GM12878 (cell line): ENCODE measurements at regions not wholly inside any gene's neighbourhood (a gene's known extent, or its start where the extent isn't known, plus 50 kb on each side); places are given as distances from the start of the nearest gene placed in this dataset.

Experiments used
- ATAC-seq: fragments of 200-7000 bp; cut with Tn5 transposase; 3 replicates; pipeline ENCODE4 v1.9.1; 2020; ENCODE audit warnings: mild to moderate bottlenecking, moderate library complexity
- BruUV-seq: library from RNA; stranded (reverse); fragments of 400-500 nt; replicated peaks from 2 replicates; lab custom pipeline; 2021; lab: Mats Ljungman, UMichigan
- CTCF ChIA-PET: fragments of 300-600 bp; sonication (Branson Sonifier 250); formaldehyde crosslinking; extraction: SDS; loops from one replicate; lab custom pipeline; 2021; ENCODE audit warnings: inconsistent platforms; lab: Yijun Ruan, JAX
- POLR2A ChIA-PET: fragments of 350-600 bp; formaldehyde crosslinking; extraction: SDS; loops from one replicate; lab custom pipeline; 2021; ENCODE audit warnings: inconsistent platforms; lab: Charles Lee
- RAD21 ChIA-PET: fragments of 300-600 bp; sonication (Branson Sonifier 250); formaldehyde crosslinking; loops from one replicate; lab custom pipeline; 2023; ENCODE audit warnings: antibody characterized with exemption; ENCODE audit not compliant: unreplicated experiment; lab: Charles Lee
- SMC1A ChIA-PET: fragments of 300-600 bp; sonication (Branson Sonifier 250); formaldehyde crosslinking; loops from one replicate; lab custom pipeline; 2023; ENCODE audit not compliant: unreplicated experiment, uncharacterized antibody; lab: Charles Lee
- DNase-seq: peaks from one replicate; pipeline ENCODE4 v3.0.0-alpha.2; 2011; ENCODE audit warnings: low read depth, low spot score
- FAIRE-seq: peaks from 3 replicates; lab custom pipeline; 2011; peaks lifted over from hg19 to GRCh38; lab: Jason Lieb, UNC
- H2AFZ ChIP-seq: 2 replicates; pipeline ENCODE4 v1.6.0; 2011; ENCODE audit warnings: low read depth, low read length, control low read depth; ENCODE audit not compliant: control insufficient read depth
- H3K27ac ChIP-seq: 2 replicates; pipeline ENCODE4 v1.5.1; 2011; ENCODE audit warnings: control low read depth; ENCODE audit not compliant: control insufficient read depth, insufficient read depth
- H3K27me3 ChIP-seq, 2 experiments: replicated peaks in 1 of 2; 2 replicates each; pipeline versions ENCODE4 v1.6.0 to v1.6.1; 2011; ENCODE audit warnings: low read length in 1 of 2; ENCODE audit not compliant: control insufficient read depth in 2 of 2, insufficient read depth in 2 of 2
- H3K36me3 ChIP-seq, 2 experiments: 2 replicates each; pipeline ENCODE4 v1.5.1; 2011; ENCODE audit warnings: low read length in 1 of 2; ENCODE audit not compliant: control insufficient read depth in 2 of 2, insufficient read depth in 2 of 2
- H3K4me1 ChIP-seq: 2 replicates; pipeline ENCODE4 v1.6.1; 2011; ENCODE audit warnings: mild to moderate bottlenecking, low read length, moderate library complexity, mixed read lengths; ENCODE audit not compliant: control insufficient read depth, insufficient read depth
- H3K4me2 ChIP-seq: 2 replicates; pipeline ENCODE4 v1.6.0; 2011; ENCODE audit warnings: control low read depth; ENCODE audit not compliant: control insufficient read depth, insufficient read depth
- H3K4me3 ChIP-seq: fragments of 200-600 bp; sonication (generic); 2 replicates; pipeline ENCODE4 v1.5.1; 2016
- H3K79me2 ChIP-seq: 2 replicates; pipeline ENCODE4 v1.6.0; 2011; ENCODE audit warnings: low read length; ENCODE audit not compliant: control insufficient read depth, insufficient read depth
- H3K9ac ChIP-seq: 2 replicates; pipeline ENCODE4 v1.8.0; 2011; ENCODE audit warnings: low read length, control low read depth, mixed read lengths; ENCODE audit not compliant: control insufficient read depth, insufficient read depth
- H3K9me3 ChIP-seq: replicated peaks from 3 replicates; pipeline ENCODE4 v1.5.1; 2011; ENCODE audit warnings: mild to moderate bottlenecking, low read length; ENCODE audit not compliant: control insufficient read depth, insufficient read depth
- H4K20me1 ChIP-seq: 2 replicates; pipeline ENCODE4 v1.6.0; 2011; ENCODE audit not compliant: control insufficient read depth, insufficient read depth
- BMI1 ChIP-seq: fragments of 450-650 bp; IDR thresholded peaks from 2 replicates; pipeline ENCODE4 v1.6.1; 2016; ENCODE audit warnings: mild to moderate bottlenecking, moderate library complexity, borderline replicate concordance
- HDGF ChIP-seq: fragments of 450-650 bp; IDR thresholded peaks from 2 replicates; pipeline ENCODE4 v1.6.1; 2016; ENCODE audit warnings: antibody characterized with exemption
- SPI1 ChIP-seq: IDR thresholded peaks from 2 replicates; pipeline ENCODE4 v1.6.1; 2011; ENCODE audit warnings: low read depth, mild to moderate bottlenecking, low read length, moderate library complexity, borderline replicate concordance; ENCODE audit not compliant: insufficient read depth
- ZNF622 ChIP-seq: fragments of 450-650 bp; IDR thresholded peaks from 2 replicates; pipeline ENCODE4 v1.6.1; 2017; ENCODE audit warnings: mild to moderate bottlenecking, inconsistent platforms
- WGBS: methylation state at CpG from one replicate; pipeline ENCODE4 v1.1.6; 2016; ENCODE audit warnings: low lambda C conversion rate; ENCODE audit not compliant: insufficient replicate concordance, insufficient coverage; ENCODE audit errors: missing lambda C conversion rate; 5-methylcytosine and 5-hydroxymethylcytosine counted together
- in situ Hi-C: fragments of 300-500 bp; cut with MboI; formaldehyde crosslinking; loops from 9 replicates; pipeline ENCODE4 v1.14.3; 2018; ENCODE audit warnings: mixed read lengths
- intact Hi-C: fragments of 100-400 bp; cut with micrococcal nuclease; formaldehyde crosslinking; loops from one replicate; pipeline ENCODE4 v1.14.2; 2022; ENCODE audit not compliant: unreplicated experiment
- TF ChIP-seq, protein P1 (sequence below): fragments of 450-650 bp; IDR thresholded peaks from 2 replicates; pipeline ENCODE4 v1.6.1; 2016; ENCODE audit warnings: mild to moderate bottlenecking

DNA sequence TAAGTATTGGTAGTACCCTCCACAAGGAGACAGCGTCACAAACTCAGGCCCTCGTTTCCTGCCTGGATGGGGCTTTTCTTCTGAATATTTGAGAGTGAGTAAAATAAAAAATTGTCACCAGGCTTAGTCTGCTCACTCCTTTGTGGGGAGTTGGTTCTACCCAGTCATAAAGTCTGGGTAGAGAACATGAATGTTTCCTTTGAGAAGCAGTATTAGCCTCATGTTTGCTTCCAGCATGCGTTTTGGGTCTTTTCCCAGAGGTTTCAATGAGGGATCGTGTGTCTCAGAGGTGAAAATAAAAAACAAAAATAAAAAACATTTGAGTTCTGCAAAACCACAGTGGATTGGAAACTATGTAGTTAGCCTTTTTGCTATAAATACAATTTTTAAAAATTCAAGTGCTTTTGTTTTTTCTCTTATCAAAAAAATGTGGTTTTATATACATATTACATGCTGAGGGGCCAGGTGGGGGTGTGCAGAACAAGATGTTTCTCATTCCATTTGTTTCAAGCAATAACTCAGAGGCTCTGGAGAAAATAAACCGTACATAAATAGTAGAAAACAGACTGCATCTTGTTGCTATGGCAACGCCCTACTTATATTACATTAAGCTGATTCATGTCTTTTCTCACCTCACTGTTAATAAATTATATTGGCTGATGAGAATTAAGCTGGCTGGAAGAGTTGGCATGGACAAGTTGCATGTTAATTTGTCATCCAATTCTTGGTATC, 182.8 kb upstream of the FOXN2 start:
- Histone ChIP-seq H3K4me1 (no peaks in the 10 kb centered on the region), H3K36me3 (no peaks in the 10 kb centered on the region), H2AFZ (no peak overlapping the region), H3K4me3 (no peak overlapping the region), H3K27ac (no peak overlapping the region), H3K9ac (no peak overlapping the region), H4K20me1 (no peaks in the 10 kb centered on the region), H3K79me2 (no peaks in the 10 kb centered on the region), H3K4me2 (no peak overlapping the region), H3K27me3 (peaks cover 0 to 2% of the 10 kb centered on the region in 2 experiments; a peak in 1 of 4 replicates), H3K9me3 (no peaks in the 10 kb centered on the region)
- ATAC-seq (no peak), DNase-seq (no peak), FAIRE-seq (no peak)
- ChIA-PET CTCF (no interaction called here), SMC1A (no interaction called here), POLR2A (no interaction called here), RAD21 (no interaction called here)
- TF ChIP-seq, protein P1, sequence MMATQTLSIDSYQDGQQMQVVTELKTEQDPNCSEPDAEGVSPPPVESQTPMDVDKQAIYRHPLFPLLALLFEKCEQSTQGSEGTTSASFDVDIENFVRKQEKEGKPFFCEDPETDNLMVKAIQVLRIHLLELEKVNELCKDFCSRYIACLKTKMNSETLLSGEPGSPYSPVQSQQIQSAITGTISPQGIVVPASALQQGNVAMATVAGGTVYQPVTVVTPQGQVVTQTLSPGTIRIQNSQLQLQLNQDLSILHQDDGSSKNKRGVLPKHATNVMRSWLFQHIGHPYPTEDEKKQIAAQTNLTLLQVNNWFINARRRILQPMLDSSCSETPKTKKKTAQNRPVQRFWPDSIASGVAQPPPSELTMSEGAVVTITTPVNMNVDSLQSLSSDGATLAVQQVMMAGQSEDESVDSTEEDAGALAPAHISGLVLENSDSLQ, result no peak
- TF ChIP-seq BMI1, result 0 out of 2 replicates have a peak, but pooled peaks have one; percentile 46
- 29% methylated on average over 6 of the region's 6 CpGs for WGBS
- in situ Hi-C loops (no loop called here), intact Hi-C loops (no loop called here)
- no TSS peak for BruUV-seq

DNA sequence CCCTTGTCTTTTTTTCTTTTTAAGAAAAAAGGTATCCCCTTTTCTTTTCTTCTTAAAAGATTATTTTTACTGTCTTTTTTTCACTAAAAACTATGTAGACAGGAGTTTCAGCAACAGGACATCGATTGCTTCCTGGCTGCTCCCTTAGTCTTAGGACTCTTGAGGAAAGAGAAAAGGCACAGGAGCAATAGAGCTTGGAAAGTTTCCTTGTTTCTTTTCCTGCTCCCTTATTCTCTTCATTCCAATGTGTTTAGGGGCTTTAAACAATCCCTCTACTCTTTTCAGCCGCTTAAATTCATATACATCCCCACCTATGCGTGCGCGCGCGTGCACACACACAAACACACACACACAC, 182.2 kb upstream of the FOXN2 start:
- Histone ChIP-seq H2AFZ (no peak overlapping the region), H3K9me3 (no peaks in the 10 kb centered on the region), H3K4me3 (no peak overlapping the region), H4K20me1 (no peaks in the 10 kb centered on the region), H3K79me2 (no peaks in the 10 kb centered on the region), H3K4me1 (no peaks in the 10 kb centered on the region), H3K27me3 (peaks cover 0 to 2% of the 10 kb centered on the region in 2 experiments; a peak in 1 of 4 replicates), H3K9ac (no peak overlapping the region), H3K36me3 (no peaks in the 10 kb centered on the region), H3K4me2 (no peak overlapping the region), H3K27ac (no peak overlapping the region)
- no peak for TF ChIP-seq ZNF622
- TF ChIP-seq HDGF, result no peak
- TF ChIP-seq SPI1, result no peak
- 72% methylated on average over 7 of the region's 7 CpGs for WGBS
- no TSS peak for BruUV-seq
- FAIRE-seq, result no peak
- CTCF ChIA-PET, result interaction anchor here (0.6 kb wide), 1 partner anchor 1505 kb away, joined by 3 read pairs; no protein-coding TSS in a partner anchor
- POLR2A ChIA-PET, result no interaction called here
- RAD21 ChIA-PET, result no interaction called here
- SMC1A ChIA-PET, result no interaction called here
- in situ Hi-C loops, result no loop called here
- ATAC-seq, result no peak
- DNase-seq, result no peak
- intact Hi-C loops, result no loop called here
